ENCODE measurements at regions not wholly inside any gene's neighbourhood (a gene's known extent, or its start where the extent isn't known, plus 50 kb on each side); places are given as distances from the start of the nearest gene placed in this dataset.

DNA sequence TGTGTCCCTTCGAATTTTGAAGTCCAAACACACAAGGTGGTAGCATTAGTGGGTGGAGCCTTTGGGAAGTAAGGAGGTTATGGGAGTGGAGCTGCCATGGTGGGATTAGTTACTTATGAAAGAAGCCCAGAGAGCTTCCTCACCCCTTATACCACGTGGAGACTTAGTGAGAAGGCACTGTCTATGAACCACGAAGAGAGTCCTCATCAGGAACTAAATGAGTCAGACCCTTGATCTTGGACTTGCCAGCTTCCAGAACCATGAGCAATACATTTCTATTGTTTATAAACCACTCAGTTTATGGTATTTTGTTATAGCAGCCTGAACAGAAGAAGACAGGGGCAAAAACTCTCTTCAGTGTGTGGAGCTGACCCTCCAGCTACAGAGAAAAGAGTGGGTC is 259.3 kb upstream of the AJAP1 start:
- H3K9ac ChIP-seq (ENCODE audit: low read length), result no peak overlapping the region
- H2BK120ac ChIP-seq (ENCODE audit: insufficient read depth, low read length, poor library complexity), result no peak overlapping the region
- no peak overlapping the region for H3K23ac ChIP-seq (ENCODE audit: low read length)
- H3K18ac ChIP-seq (ENCODE audit: low read length), result no peak overlapping the region
- no peak overlapping the region for H2BK12ac ChIP-seq (ENCODE audit: low read length)
- H3K36me3 ChIP-seq (ENCODE audit: control insufficient read depth in 1 of 2, insufficient read depth in 2 of 2, low read length in 2 of 2), result no peaks in the 10 kb centered on the region
- H2AFZ ChIP-seq (ENCODE audit: insufficient read depth, low read length, poor library complexity), result no peak overlapping the region
- peaks cover 17% of the 10 kb centered on the region for H3K9me3 ChIP-seq (ENCODE audit: insufficient read depth, low read depth, low read length)
- no peak overlapping the region for H3K14ac ChIP-seq (ENCODE audit: low read length)
- no peaks in the 10 kb centered on the region for H3K79me1 ChIP-seq (ENCODE audit: low read length)
- no peak overlapping the region for H2AK5ac ChIP-seq (ENCODE audit: low read length)
- DNase-seq, result no peak
- H4K8ac ChIP-seq (ENCODE audit: low read depth, low read length), result no peak overlapping the region
- no peak overlapping the region for H3K4me3 ChIP-seq (ENCODE audit: low read depth, low read length)
- no peaks in the 10 kb centered on the region for H3K79me2 ChIP-seq (ENCODE audit: control insufficient read depth, insufficient read depth, low read length, poor library complexity)
- H4K12ac ChIP-seq (ENCODE audit: low read depth, low read length), result no peak overlapping the region
- H3K27ac ChIP-seq (ENCODE audit: low read depth, low read length), result no peak overlapping the region
- no peak overlapping the region for H4K91ac ChIP-seq (ENCODE audit: low read depth, low read length)
- H3K4ac ChIP-seq (ENCODE audit: low read depth, low read length), result no peak overlapping the region
- H3K27me3 ChIP-seq (ENCODE audit: insufficient read depth, low read length), result no peaks in the 10 kb centered on the region
- WGBS (ENCODE audit: extremely low coverage, insufficient coverage, insufficient read length), result no CpG with 5 or more reads among the region's 3 CpGs
- no peaks in the 10 kb centered on the region for H3K4me1 ChIP-seq (ENCODE audit: control insufficient read depth in 1 of 2, insufficient read depth in 2 of 2, low read length in 2 of 2)
- no peak overlapping the region for H3K4me2 ChIP-seq (ENCODE audit: low read length)
- no peak overlapping the region for H2BK5ac ChIP-seq (ENCODE audit: low read depth, low read length, poor library complexity)

DNA sequence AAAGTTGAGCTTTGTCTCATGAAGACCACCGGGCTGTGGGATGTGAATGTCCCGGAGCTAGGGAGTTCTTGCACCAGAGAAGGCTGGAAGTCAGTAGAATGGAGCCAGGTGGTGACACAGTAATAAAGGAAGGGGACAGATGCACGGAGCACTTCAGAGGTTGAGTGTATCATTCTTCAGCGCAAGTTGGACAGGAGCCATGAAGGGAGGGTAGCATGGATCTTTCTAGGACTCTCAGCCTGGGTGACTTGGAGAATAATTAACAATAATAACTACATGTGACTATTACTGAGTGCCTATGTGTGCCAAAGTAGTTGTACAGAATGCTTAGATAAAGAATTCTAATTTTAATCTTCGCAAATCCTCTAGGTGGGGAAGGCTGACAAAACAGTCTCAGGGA is 258.7 kb upstream of the AJAP1 start:
- Histone ChIP-seq H4K12ac (ENCODE audit: low read depth, low read length) (no peak overlapping the region), H3K18ac (ENCODE audit: low read length) (no peak overlapping the region), H2AK5ac (ENCODE audit: low read length) (no peak overlapping the region), H3K27ac (ENCODE audit: low read depth, low read length) (no peak overlapping the region), H3K27me3 (ENCODE audit: insufficient read depth, low read length) (no peaks in the 10 kb centered on the region), H3K9ac (ENCODE audit: low read length) (no peak overlapping the region), H2BK120ac (ENCODE audit: insufficient read depth, low read length, poor library complexity) (no peak overlapping the region), H3K23ac (ENCODE audit: low read length) (no peak overlapping the region), H2AFZ (ENCODE audit: insufficient read depth, low read length, poor library complexity) (no peak overlapping the region), H3K79me2 (ENCODE audit: control insufficient read depth, insufficient read depth, low read length, poor library complexity) (no peaks in the 10 kb centered on the region), H3K79me1 (ENCODE audit: low read length) (no peaks in the 10 kb centered on the region), H3K4me3 (ENCODE audit: low read depth, low read length) (no peak overlapping the region), H2BK12ac (ENCODE audit: low read length) (no peak overlapping the region), H3K14ac (ENCODE audit: low read length) (no peak overlapping the region), H3K36me3 (ENCODE audit: control insufficient read depth in 1 of 2, insufficient read depth in 2 of 2, low read length in 2 of 2) (no peaks in the 10 kb centered on the region), H3K9me3 (ENCODE audit: insufficient read depth, low read depth, low read length) (peaks cover 16% of the 10 kb centered on the region), H3K4me1 (ENCODE audit: control insufficient read depth in 1 of 2, insufficient read depth in 2 of 2, low read length in 2 of 2) (no peaks in the 10 kb centered on the region), H3K4ac (ENCODE audit: low read depth, low read length) (no peak overlapping the region), H3K4me2 (ENCODE audit: low read length) (no peak overlapping the region), H2BK5ac (ENCODE audit: low read depth, low read length, poor library complexity) (no peak overlapping the region), H4K91ac (ENCODE audit: low read depth, low read length) (no peak overlapping the region), H4K8ac (ENCODE audit: low read depth, low read length) (no peak overlapping the region)
- no peak for DNase-seq
- no CpG with 5 or more reads among the region's 5 CpGs for WGBS (ENCODE audit: extremely low coverage, insufficient coverage, insufficient read length)

DNA sequence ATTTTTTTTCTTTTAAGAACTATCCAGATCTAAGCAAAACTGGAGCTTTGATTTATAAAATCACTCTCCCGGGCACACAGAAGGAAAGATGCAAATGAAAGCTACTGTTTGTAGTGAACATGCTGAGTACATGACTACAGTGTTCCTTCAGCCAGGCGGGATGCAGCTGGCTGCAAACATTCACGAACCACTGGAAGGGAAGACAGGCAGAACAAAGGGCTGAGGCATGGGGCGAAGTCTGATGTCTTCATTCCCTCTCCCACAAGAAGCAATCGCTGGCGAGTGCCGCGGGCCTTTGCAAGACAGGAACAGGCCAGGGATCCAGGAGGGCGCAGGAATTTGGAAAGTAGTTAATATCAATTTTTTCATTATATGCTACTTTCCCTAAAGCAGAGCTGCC is 257.9 kb upstream of the AJAP1 start:
- H3K4ac ChIP-seq (ENCODE audit: low read depth, low read length), result no peak overlapping the region
- no peak overlapping the region for H3K9ac ChIP-seq (ENCODE audit: low read length)
- no peak overlapping the region for H2BK5ac ChIP-seq (ENCODE audit: low read depth, low read length, poor library complexity)
- no peak for DNase-seq
- no peaks in the 10 kb centered on the region for H3K27me3 ChIP-seq (ENCODE audit: insufficient read depth, low read length)
- no peak overlapping the region for H2AFZ ChIP-seq (ENCODE audit: insufficient read depth, low read length, poor library complexity)
- no peak overlapping the region for H4K8ac ChIP-seq (ENCODE audit: low read depth, low read length)
- no peaks in the 10 kb centered on the region for H3K79me2 ChIP-seq (ENCODE audit: control insufficient read depth, insufficient read depth, low read length, poor library complexity)
- H3K9me3 ChIP-seq (ENCODE audit: insufficient read depth, low read depth, low read length), result peaks cover 13% of the 10 kb centered on the region
- no peaks in the 10 kb centered on the region for H3K4me1 ChIP-seq (ENCODE audit: control insufficient read depth in 1 of 2, insufficient read depth in 2 of 2, low read length in 2 of 2)
- no peak overlapping the region for H3K4me3 ChIP-seq (ENCODE audit: low read depth, low read length)
- no peak overlapping the region for H2BK120ac ChIP-seq (ENCODE audit: insufficient read depth, low read length, poor library complexity)
- H3K14ac ChIP-seq (ENCODE audit: low read length), result no peak overlapping the region
- WGBS (ENCODE audit: extremely low coverage, insufficient coverage, insufficient read length), result no CpG with 5 or more reads among the region's 9 CpGs
- no peak overlapping the region for H3K27ac ChIP-seq (ENCODE audit: low read depth, low read length)
- H3K79me1 ChIP-seq (ENCODE audit: low read length), result no peaks in the 10 kb centered on the region
- H3K4me2 ChIP-seq (ENCODE audit: low read length), result no peak overlapping the region
- no peaks in the 10 kb centered on the region for H3K36me3 ChIP-seq (ENCODE audit: control insufficient read depth in 1 of 2, insufficient read depth in 2 of 2, low read length in 2 of 2)
- no peak overlapping the region for H4K12ac ChIP-seq (ENCODE audit: low read depth, low read length)
- H3K23ac ChIP-seq (ENCODE audit: low read length), result no peak overlapping the region
- no peak overlapping the region for H2AK5ac ChIP-seq (ENCODE audit: low read length)
- H4K91ac ChIP-seq (ENCODE audit: low read depth, low read length), result no peak overlapping the region
- no peak overlapping the region for H2BK12ac ChIP-seq (ENCODE audit: low read length)
- no peak overlapping the region for H3K18ac ChIP-seq (ENCODE audit: low read length)

DNA sequence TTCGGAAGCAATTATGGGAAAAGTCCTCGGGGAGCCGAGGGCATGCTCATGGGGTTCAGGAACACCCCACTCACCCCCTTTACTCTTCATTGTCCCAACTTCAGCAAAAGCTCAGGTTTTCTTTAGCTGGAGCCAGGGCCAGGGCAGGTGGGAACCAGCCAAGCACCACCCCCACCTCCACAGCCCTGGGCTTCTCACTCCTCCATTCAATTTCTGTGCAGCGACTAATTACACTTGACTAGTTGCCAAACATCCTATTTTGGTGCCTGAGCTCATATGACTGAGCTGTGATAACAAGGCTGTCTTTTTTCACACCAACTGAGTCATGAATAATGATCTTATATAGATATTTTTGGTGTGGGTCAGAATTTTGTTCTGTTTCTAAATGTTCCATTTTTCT is 257.2 kb upstream of the AJAP1 start:
- Histone ChIP-seq H3K79me1 (ENCODE audit: low read length) (no peaks in the 10 kb centered on the region), H3K36me3 (ENCODE audit: control insufficient read depth in 1 of 2, insufficient read depth in 2 of 2, low read length in 2 of 2) (no peaks in the 10 kb centered on the region), H2BK5ac (ENCODE audit: low read depth, low read length, poor library complexity) (no peak overlapping the region), H3K9me3 (ENCODE audit: insufficient read depth, low read depth, low read length) (peaks cover 13% of the 10 kb centered on the region), H2AK5ac (ENCODE audit: low read length) (no peak overlapping the region), H3K9ac (ENCODE audit: low read length) (no peak overlapping the region), H3K4ac (ENCODE audit: low read depth, low read length) (no peak overlapping the region), H2BK12ac (ENCODE audit: low read length) (no peak overlapping the region), H3K14ac (ENCODE audit: low read length) (no peak overlapping the region), H3K4me2 (ENCODE audit: low read length) (no peak overlapping the region), H3K79me2 (ENCODE audit: control insufficient read depth, insufficient read depth, low read length, poor library complexity) (no peaks in the 10 kb centered on the region), H3K4me1 (ENCODE audit: control insufficient read depth in 1 of 2, insufficient read depth in 2 of 2, low read length in 2 of 2) (no peaks in the 10 kb centered on the region), H3K23ac (ENCODE audit: low read length) (no peak overlapping the region), H4K8ac (ENCODE audit: low read depth, low read length) (no peak overlapping the region), H3K18ac (ENCODE audit: low read length) (no peak overlapping the region), H2AFZ (ENCODE audit: insufficient read depth, low read length, poor library complexity) (no peak overlapping the region), H4K91ac (ENCODE audit: low read depth, low read length) (no peak overlapping the region), H3K27ac (ENCODE audit: low read depth, low read length) (no peak overlapping the region), H3K4me3 (ENCODE audit: low read depth, low read length) (no peak overlapping the region), H2BK120ac (ENCODE audit: insufficient read depth, low read length, poor library complexity) (no peak overlapping the region), H3K27me3 (ENCODE audit: insufficient read depth, low read length) (no peaks in the 10 kb centered on the region), H4K12ac (ENCODE audit: low read depth, low read length) (no peak overlapping the region)
- no CpG with 5 or more reads among the region's 4 CpGs for WGBS (ENCODE audit: extremely low coverage, insufficient coverage, insufficient read length)
- DNase-seq, result no peak

Measured in trophoblast cell (in vitro differentiated cells and primary cell).